ENCODE measurements at regions not wholly inside any gene's neighbourhood (a gene's known extent, or its start where the extent isn't known, plus 50 kb on each side); places are given as distances from the start of the nearest gene placed in this dataset.

- ATAC-seq = no peak
- no peak overlapping the region for H3K27ac ChIP-seq
- H3K9me3 ChIP-seq = no peaks in the 10 kb centered on the region
- no peaks in the 10 kb centered on the region for H3K4me1 ChIP-seq
- intact Hi-C loops (cut with DNase I) = no loop called here
- no peak for TF ChIP-seq CTCF (IDR thresholded peaks at IDR 0.05)
- no peaks in the 10 kb centered on the region for H3K36me3 ChIP-seq
- H3K4me3 ChIP-seq = no peak overlapping the region
- DNase-seq = no peak
- peaks cover 41 to 95% of the 10 kb centered on the region in 2 donors for H3K27me3 ChIP-seq
These were observed 168.2 kb downstream of the GPX5 start for GRCh38 chr6:28693751-28694443.

GRCh38 chr6:28695715-28696114 is 170.0 kb downstream of the GPX5 start:
- intact Hi-C loops (cut with DNase I) = no loop called here
- no peaks in the 10 kb centered on the region for H3K4me1 ChIP-seq
- TF ChIP-seq CTCF (IDR thresholded peaks at IDR 0.05) = no peak
- H3K9me3 ChIP-seq = no peaks in the 10 kb centered on the region
- no peak overlapping the region for H3K4me3 ChIP-seq
- peaks cover 41 to 98% of the 10 kb centered on the region in 2 donors for H3K27me3 ChIP-seq
- no peak for ATAC-seq
- no peaks in the 10 kb centered on the region for H3K36me3 ChIP-seq
- no peak for DNase-seq
- no peak overlapping the region for H3K27ac ChIP-seq

- ATAC-seq (no peak), DNase-seq (no peak)
- H3K4me3 ChIP-seq = no peak overlapping the region
These were observed 170.5 kb downstream of the GPX5 start for GRCh38 chr6:28696167-28696566.

GRCh38 chr6:28696682-28697081 is 171.0 kb downstream of the GPX5 start:
- no peak for TF ChIP-seq CTCF (IDR thresholded peaks at IDR 0.05)
- Histone ChIP-seq H3K4me3 (no peak overlapping the region), H3K9me3 (no peaks in the 10 kb centered on the region), H3K4me1 (no peaks in the 10 kb centered on the region), H3K27me3 (peaks cover 41 to 96% of the 10 kb centered on the region in 2 donors), H3K36me3 (no peaks in the 10 kb centered on the region), H3K27ac (no peak overlapping the region)
- ATAC-seq (no peak), DNase-seq (no peak)
- intact Hi-C loops (cut with DNase I) = no loop called here

More at GRCh38 chr6:28696167-28696566, 170.5 kb downstream of the GPX5 start:
- H3K27ac ChIP-seq = no peak overlapping the region
- intact Hi-C loops (cut with DNase I) = no loop called here
- no peaks in the 10 kb centered on the region for H3K36me3 ChIP-seq
- H3K9me3 ChIP-seq = no peaks in the 10 kb centered on the region
- no peaks in the 10 kb centered on the region for H3K4me1 ChIP-seq
- H3K27me3 ChIP-seq = peaks cover 41 to 98% of the 10 kb centered on the region in 2 donors
- no peak for TF ChIP-seq CTCF (IDR thresholded peaks at IDR 0.05)

- no peak for ATAC-seq
- DNase-seq = no peak
- intact Hi-C loops (cut with DNase I) = no loop called here
- H3K27me3 ChIP-seq = peaks cover 14 to 72% of the 10 kb centered on the region in 2 donors
- no peak for TF ChIP-seq CTCF (IDR thresholded peaks at IDR 0.05)
- no peaks in the 10 kb centered on the region for H3K36me3 ChIP-seq
- H3K27ac ChIP-seq = no peak overlapping the region
- H3K4me3 ChIP-seq = no peak overlapping the region
- peaks cover 0 to 24% of the 10 kb centered on the region in 2 donors for H3K9me3 ChIP-seq
- no peaks in the 10 kb centered on the region for H3K4me1 ChIP-seq
These were observed 182.0 kb downstream of the GPX5 start for GRCh38 chr6:28707387-28708282.
